HCT116 (cell line): ENCODE measurements at regions not wholly inside any gene's neighbourhood (a gene's known extent, or its start where the extent isn't known, plus 50 kb on each side); places are given as distances from the start of the nearest gene placed in this dataset.
"Not testable (repeated sequence)": the region's sequence is repeated elsewhere in the genome, so short reads cannot be mapped to it uniquely, and the experiment has no call there.

Source experiments
- ATAC-seq: fragments of 200-7000 bp; cut with Tn5 transposase; 2 replicates; pipeline ENCODE4 v1.9.1; 2020; ENCODE audit warnings: mild to moderate bottlenecking, moderate library complexity
- BruUV-seq: library from RNA; stranded (reverse); fragments of 400-500 nt; replicated peaks from 2 replicates; lab custom pipeline; 2021; lab: Mats Ljungman, UMichigan
- CTCF ChIA-PET: fragments of 300-600 bp; sonication (Branson Sonifier 250); formaldehyde crosslinking; loops from one replicate; lab custom pipeline; 2021; ENCODE audit warnings: antibody characterized with exemption; lab: Charles Lee
- POLR2A ChIA-PET: fragments of 300-600, 350-600 bp; sonication (Branson Sonifier 250); formaldehyde crosslinking; loops from one replicate; lab custom pipeline; 2021; ENCODE audit warnings: antibody characterized with exemption; lab: Charles Lee
- RAD21 ChIA-PET, 2 experiments: fragments of 300-600 bp; sonication (Branson Sonifier 250); formaldehyde crosslinking; loops; one replicate each; lab custom pipeline; 2023; ENCODE audit warnings: low total read pairs in 2 of 2; ENCODE audit not compliant: uncharacterized antibody in 2 of 2, unreplicated experiment in 2 of 2, low non-redundant PET in 1 of 2; lab: Charles Lee
- DNase-seq: peaks from one replicate; pipeline ENCODE4 v3.0.0-alpha.2; 2010; ENCODE audit warnings: low read depth, low spot score
- H2AFZ ChIP-seq: fragments of 200-600 bp; shearing (Covaris generic), sonication (generic); 2 replicates; pipeline ENCODE4 v1.6.1; 2017; ENCODE audit warnings: low read depth, mixed run types, mixed read lengths, antibody characterized with exemption, low read length; ENCODE audit not compliant: poor library complexity, severe bottlenecking
- H3K27ac ChIP-seq: 2 replicates; pipeline ENCODE4 v1.5.1; 2012; ENCODE audit warnings: low read depth, low read length
- H3K27me3 ChIP-seq: fragments of 200-600 bp; sonication (generic); 2 replicates; pipeline ENCODE4 v1.6.1; 2016; ENCODE audit warnings: mixed run types, low read length, mixed read lengths; ENCODE audit not compliant: insufficient read depth
- H3K36me3 ChIP-seq, 2 experiments: fragments of 200-500 bp in 1 of 2; fragments of 200-600 bp in 1 of 2; sonication (Bioruptor generic) in 1 of 2; sonication (generic) in 1 of 2; 2 replicates each; pipeline versions ENCODE4 v1.5.1 to v1.6.1; 2014 to 2016; ENCODE audit warnings: low read length in 2 of 2, inconsistent platforms in 1 of 2, mixed read lengths in 1 of 2, mixed run types in 1 of 2; ENCODE audit not compliant: insufficient read depth in 2 of 2, control insufficient read depth in 1 of 2
- H3K4me1 ChIP-seq, 2 experiments: fragments of 200-600 bp in 1 of 2; sonication (generic) in 1 of 2; 2 replicates each; pipeline versions ENCODE4 v1.5.1 to v1.6.1; 2012 to 2017; ENCODE audit warnings: low read length in 2 of 2, inconsistent platforms in 1 of 2, mild to moderate bottlenecking in 1 of 2, mixed read lengths in 1 of 2, mixed run types in 1 of 2, moderate library complexity in 1 of 2; ENCODE audit not compliant: insufficient read depth in 2 of 2, control insufficient read depth in 1 of 2
- H3K4me2 ChIP-seq: fragments of 200-600 bp; sonication (generic); 2 replicates; pipeline ENCODE4 v1.6.1; 2017; ENCODE audit warnings: mixed run types, low read length, mixed read lengths
- H3K4me3 ChIP-seq, 2 experiments: fragments of 200-600 bp in 1 of 2; sonication (generic) in 1 of 2; replicated peaks in 1 of 2; 2 replicates each; pipeline ENCODE4 v1.5.1; 2011 to 2016; ENCODE audit warnings: low read length in 2 of 2, control low read depth in 1 of 2, low read depth in 1 of 2, mild to moderate bottlenecking in 1 of 2, mixed read lengths in 1 of 2, mixed run types in 1 of 2
- H3K79me2 ChIP-seq: fragments of 200-600 bp; sonication (generic); 2 replicates; pipeline ENCODE4 v1.6.1; 2017; ENCODE audit warnings: mild to moderate bottlenecking, mixed run types, low read length, moderate library complexity, mixed read lengths; ENCODE audit not compliant: insufficient read depth
- H3K9ac ChIP-seq: fragments of 200-600 bp; sonication (generic); 2 replicates; pipeline ENCODE4 v1.6.1; 2016; ENCODE audit warnings: low read length, mixed read lengths
- H3K9me2 ChIP-seq: fragments of 200-600 bp; sonication (generic), shearing (Covaris generic); 2 replicates; pipeline ENCODE4 v1.6.1; 2017; ENCODE audit warnings: mixed run types, mild to moderate bottlenecking, moderate library complexity; ENCODE audit not compliant: insufficient read depth
- H3K9me3 ChIP-seq, 2 experiments: fragments of 200-500 bp in 1 of 2; fragments of 200-600 bp in 1 of 2; sonication (Bioruptor generic) in 1 of 2; sonication (generic) in 1 of 2; 2 replicates each; pipeline ENCODE4 v1.6.1; 2014 to 2017; ENCODE audit warnings: low read length in 2 of 2, mixed read lengths in 2 of 2, inconsistent platforms in 1 of 2, low read depth in 1 of 2, mild to moderate bottlenecking in 1 of 2, mixed run types in 1 of 2, moderate library complexity in 1 of 2; ENCODE audit not compliant: control insufficient read depth in 1 of 2, insufficient read depth in 1 of 2
- H4K20me1 ChIP-seq: fragments of 200-600 bp; sonication (generic), shearing (Covaris generic); 2 replicates; pipeline ENCODE4 v1.6.1; 2017; ENCODE audit warnings: mixed run types, mild to moderate bottlenecking, moderate library complexity; ENCODE audit not compliant: insufficient read depth
- CBX3 ChIP-seq: IDR thresholded peaks from 2 replicates; pipeline ENCODE4 v1.6.1; 2012; ENCODE audit warnings: low read depth
- CEBPB ChIP-seq: IDR thresholded peaks from 2 replicates; pipeline ENCODE4 v1.6.1; 2012; ENCODE audit warnings: low read depth
- EGR1 ChIP-seq: IDR thresholded peaks from 2 replicates; pipeline ENCODE4 v1.6.1; 2012; ENCODE audit warnings: low read depth
- JUND ChIP-seq: IDR thresholded peaks from 2 replicates; pipeline ENCODE4 v1.6.1; 2012
- POLR2A ChIP-seq: IDR thresholded peaks from 2 replicates; pipeline ENCODE4 v1.7.0; 2011; ENCODE audit warnings: borderline replicate concordance; ENCODE audit not compliant: insufficient read depth, insufficient read length; ENCODE audit errors: extremely low read depth
- POLR2AphosphoS5 ChIP-seq: IDR thresholded peaks from 2 replicates; pipeline ENCODE4 v1.6.1; 2011; ENCODE audit warnings: mild to moderate bottlenecking, low read depth, low read length, moderate library complexity
- RAD21 ChIP-seq: IDR thresholded peaks from 2 replicates; pipeline ENCODE4 v1.6.1; 2012; ENCODE audit warnings: low read depth, mild to moderate bottlenecking
- SIN3A ChIP-seq: IDR thresholded peaks from 2 replicates; pipeline ENCODE4 v1.6.1; 2012; ENCODE audit warnings: low read depth
- SP1 ChIP-seq: IDR thresholded peaks from 2 replicates; pipeline ENCODE4 v1.6.1; 2012; ENCODE audit warnings: low read depth
- YY1 ChIP-seq: IDR thresholded peaks from 2 replicates; pipeline ENCODE4 v1.6.1; 2011; ENCODE audit warnings: low read length, low read depth, moderate library complexity, mild to moderate bottlenecking; ENCODE audit not compliant: insufficient replicate concordance; ENCODE audit errors: extremely low read depth
- intact Hi-C: fragments of 100-400 bp; cut with micrococcal nuclease; formaldehyde crosslinking; loops from 2 replicates; pipeline ENCODE4 v1.10.0; 2022
- TF ChIP-seq, protein P1 (sequence below): IDR thresholded peaks from 2 replicates; pipeline ENCODE4 v1.6.1; 2012; ENCODE audit warnings: low read depth
- TF ChIP-seq, protein P2 (sequence below): IDR thresholded peaks from 2 replicates; pipeline ENCODE4 v1.6.1; 2012

DNA sequence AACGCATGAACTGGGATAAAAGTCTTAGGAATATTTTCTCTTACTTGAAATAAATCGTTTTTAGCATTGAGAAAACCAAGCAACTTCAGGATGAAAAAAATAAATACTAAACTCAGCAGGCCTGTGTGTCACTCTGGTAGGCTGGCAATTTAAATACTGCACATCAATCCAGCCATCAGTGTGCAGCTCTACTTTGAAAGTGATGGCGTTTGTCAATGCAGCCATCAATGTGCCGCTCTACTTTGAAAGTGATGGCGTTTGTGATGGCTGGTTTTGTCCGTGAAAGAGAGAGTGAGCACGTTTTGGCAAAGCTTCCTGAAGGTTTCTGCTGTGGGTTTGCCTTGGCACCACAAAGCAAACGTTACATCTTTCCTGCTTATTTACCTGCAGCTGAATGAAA lies 543.5 kb upstream of the SALL3 start:
- H3K9ac ChIP-seq: no peak overlapping the region
- peaks cover 9 to 27% of the 10 kb centered on the region in 2 experiments; a peak in 2 of 4 replicates for H3K9me3 ChIP-seq
- TF ChIP-seq SIN3A (no peak), YY1 (no peak), POLR2A (no peak)
- TF ChIP-seq, all 23 proteins: peak for 0
- H2AFZ ChIP-seq: no peak overlapping the region
- H3K36me3 ChIP-seq: no peaks in the 10 kb centered on the region
- H3K27me3 ChIP-seq: no peaks in the 10 kb centered on the region
- no peak overlapping the region for H3K27ac ChIP-seq
- POLR2A ChIA-PET: no interaction called here
- no peaks in the 10 kb centered on the region for H3K79me2 ChIP-seq
- RAD21 ChIA-PET: no interaction called here
- intact Hi-C loops: no loop called here
- no peaks in the 10 kb centered on the region for H3K9me2 ChIP-seq
- DNase-seq (no peak), ATAC-seq (no peak)
- no TSS peak for BruUV-seq
- H3K4me2 ChIP-seq: no peak overlapping the region
- no peak overlapping the region for H3K4me3 ChIP-seq
- no peaks in the 10 kb centered on the region for H3K4me1 ChIP-seq
- H4K20me1 ChIP-seq: no peaks in the 10 kb centered on the region
- CTCF ChIA-PET: no interaction called here

DNA sequence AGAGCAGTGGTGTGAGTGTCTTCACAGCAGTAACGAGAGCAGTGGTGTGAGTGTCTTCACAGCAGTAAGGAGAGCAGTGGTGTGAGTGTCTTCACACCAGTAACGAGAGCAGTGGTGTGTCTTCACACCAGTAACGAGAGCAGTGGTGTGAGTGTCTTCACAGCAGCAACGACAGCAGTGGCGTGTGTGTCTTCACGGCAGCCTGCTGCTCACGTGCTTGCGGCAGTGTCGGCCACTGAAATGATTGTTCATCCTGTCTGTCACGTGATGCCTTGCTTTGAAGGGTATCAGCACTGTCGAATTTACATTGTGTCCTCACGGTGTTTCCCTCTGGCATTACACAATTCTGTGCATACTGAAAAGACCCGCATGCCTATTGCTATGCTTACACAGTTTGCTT lies 541.4 kb upstream of the SALL3 start:
- H2AFZ ChIP-seq, H3K4me3 ChIP-seq, H4K20me1 ChIP-seq, RAD21 ChIA-PET, H3K9me2 ChIP-seq, ATAC-seq, CTCF ChIA-PET, DNase-seq, H3K27ac ChIP-seq, BruUV-seq, H3K36me3 ChIP-seq, H3K9ac ChIP-seq, H3K79me2 ChIP-seq, H3K4me2 ChIP-seq, H3K4me1 ChIP-seq, H3K27me3 ChIP-seq, POLR2A ChIA-PET, intact Hi-C loops: not testable (repeated sequence)
- peaks cover 6 to 24% of the 10 kb centered on the region in 2 experiments; a peak in 2 of 4 replicates for H3K9me3 ChIP-seq

DNA sequence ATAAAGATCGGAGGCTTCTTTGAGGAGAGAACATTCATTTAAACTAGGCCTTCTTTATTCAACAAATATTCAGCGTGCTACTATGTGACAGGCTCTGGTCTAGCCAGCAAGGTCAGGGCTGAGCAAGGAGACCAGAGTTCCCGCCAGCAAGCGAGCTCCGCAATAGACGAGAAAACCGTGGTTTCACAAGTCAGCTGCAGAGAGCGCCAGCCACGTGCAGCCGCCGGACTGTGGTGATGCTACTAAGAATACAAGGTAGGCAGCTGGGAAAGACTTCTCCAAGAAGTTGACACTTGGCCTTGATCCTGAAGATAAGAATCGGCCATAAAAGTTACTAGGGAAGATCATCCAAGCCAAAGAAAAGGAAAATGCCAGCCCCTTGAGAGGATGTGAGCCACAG lies 533.7 kb upstream of the SALL3 start:
- Histone ChIP-seq H3K4me2 (no peak overlapping the region), H3K79me2 (no peaks in the 10 kb centered on the region), H3K4me1 (no peaks in the 10 kb centered on the region), H3K27me3 (no peaks in the 10 kb centered on the region), H3K27ac (no peak overlapping the region), H3K9me2 (no peaks in the 10 kb centered on the region), H3K4me3 (no peak overlapping the region), H3K9me3 (peaks cover 19 to 23% of the 10 kb centered on the region in 2 experiments; a peak in 3 of 4 replicates), H4K20me1 (no peaks in the 10 kb centered on the region), H3K9ac (no peak overlapping the region), H2AFZ (no peak overlapping the region), H3K36me3 (no peaks in the 10 kb centered on the region)
- DNase-seq (no peak), ATAC-seq (no peak)
- intact Hi-C loops: no loop called here
- ChIA-PET RAD21 (no interaction called here), POLR2A (no interaction called here), CTCF (no interaction called here)
- BruUV-seq: no TSS peak
- TF ChIP-seq, protein P1, sequence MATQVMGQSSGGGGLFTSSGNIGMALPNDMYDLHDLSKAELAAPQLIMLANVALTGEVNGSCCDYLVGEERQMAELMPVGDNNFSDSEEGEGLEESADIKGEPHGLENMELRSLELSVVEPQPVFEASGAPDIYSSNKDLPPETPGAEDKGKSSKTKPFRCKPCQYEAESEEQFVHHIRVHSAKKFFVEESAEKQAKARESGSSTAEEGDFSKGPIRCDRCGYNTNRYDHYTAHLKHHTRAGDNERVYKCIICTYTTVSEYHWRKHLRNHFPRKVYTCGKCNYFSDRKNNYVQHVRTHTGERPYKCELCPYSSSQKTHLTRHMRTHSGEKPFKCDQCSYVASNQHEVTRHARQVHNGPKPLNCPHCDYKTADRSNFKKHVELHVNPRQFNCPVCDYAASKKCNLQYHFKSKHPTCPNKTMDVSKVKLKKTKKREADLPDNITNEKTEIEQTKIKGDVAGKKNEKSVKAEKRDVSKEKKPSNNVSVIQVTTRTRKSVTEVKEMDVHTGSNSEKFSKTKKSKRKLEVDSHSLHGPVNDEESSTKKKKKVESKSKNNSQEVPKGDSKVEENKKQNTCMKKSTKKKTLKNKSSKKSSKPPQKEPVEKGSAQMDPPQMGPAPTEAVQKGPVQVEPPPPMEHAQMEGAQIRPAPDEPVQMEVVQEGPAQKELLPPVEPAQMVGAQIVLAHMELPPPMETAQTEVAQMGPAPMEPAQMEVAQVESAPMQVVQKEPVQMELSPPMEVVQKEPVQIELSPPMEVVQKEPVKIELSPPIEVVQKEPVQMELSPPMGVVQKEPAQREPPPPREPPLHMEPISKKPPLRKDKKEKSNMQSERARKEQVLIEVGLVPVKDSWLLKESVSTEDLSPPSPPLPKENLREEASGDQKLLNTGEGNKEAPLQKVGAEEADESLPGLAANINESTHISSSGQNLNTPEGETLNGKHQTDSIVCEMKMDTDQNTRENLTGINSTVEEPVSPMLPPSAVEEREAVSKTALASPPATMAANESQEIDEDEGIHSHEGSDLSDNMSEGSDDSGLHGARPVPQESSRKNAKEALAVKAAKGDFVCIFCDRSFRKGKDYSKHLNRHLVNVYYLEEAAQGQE: no peak
- TF ChIP-seq SIN3A (no peak), POLR2AphosphoS5 (no peak), EGR1 (no peak), CBX3 (no peak), POLR2A (no peak), CEBPB (no peak), SP1 (no peak), RAD21 (no peak), JUND (no peak)
- TF ChIP-seq, protein P2, sequence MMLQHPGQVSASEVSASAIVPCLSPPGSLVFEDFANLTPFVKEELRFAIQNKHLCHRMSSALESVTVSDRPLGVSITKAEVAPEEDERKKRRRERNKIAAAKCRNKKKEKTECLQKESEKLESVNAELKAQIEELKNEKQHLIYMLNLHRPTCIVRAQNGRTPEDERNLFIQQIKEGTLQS: no peak
